Testis (tissue), 2 donors: ENCODE measurements at regions not wholly inside any gene's neighbourhood (a gene's known extent, or its start where the extent isn't known, plus 50 kb on each side); places are given as distances from the start of the nearest gene placed in this dataset.

Experiments
- DNase-seq: peaks from one replicate; pipeline ENCODE4 v3.0.0-alpha.2; 2019
- H3K27ac ChIP-seq, 2 donors: fragments of 200-600 bp; sonication (generic); one replicate each; pipeline ENCODE4 v1.5.1; 2019
- H3K27me3 ChIP-seq: fragments of 200-600 bp; sonication (generic); one replicate; pipeline ENCODE4 v1.5.1; 2019
- H3K36me3 ChIP-seq: fragments of 200-600 bp; sonication (generic); one replicate; pipeline ENCODE4 v1.5.1; 2017; ENCODE audit warnings: low read depth; ENCODE audit errors: missing control alignments
- H3K4me1 ChIP-seq: fragments of 200-600 bp; sonication (generic); one replicate; pipeline ENCODE4 v1.5.1; 2019
- H3K4me3 ChIP-seq, 2 donors: fragments of 200-600 bp; sonication (generic); one replicate each; pipeline ENCODE4 v1.5.1; 2017 to 2019
- H3K9me3 ChIP-seq: fragments of 200-600 bp; sonication (generic); one replicate; pipeline ENCODE4 v1.5.1; 2017
- CTCF ChIP-seq, 3 experiments: fragments of 450-650 bp in 2 of 3; fragments of 200-600 bp in 1 of 3; sonication (generic) in 1 of 3; IDR thresholded peaks; one replicate each; pipeline ENCODE4 v1.5.1; 2016 to 2019; ENCODE audit warnings: antibody characterized with exemption in 3 of 3, mild to moderate bottlenecking in 2 of 3, moderate library complexity in 1 of 3
- POLR2A ChIP-seq: fragments of 450-650 bp; IDR thresholded peaks from one replicate; pipeline ENCODE4 v1.6.1; 2017; ENCODE audit warnings: antibody characterized with exemption, mild to moderate bottlenecking, moderate library complexity
- WGBS, 2 donors: methylation state at CpG; one replicate each; pipeline ENCODE4 v1.1.5; 2018; 5-methylcytosine and 5-hydroxymethylcytosine counted together
- intact Hi-C: fragments of 100-400 bp; cut with DNase I; formaldehyde crosslinking; loops from one replicate; pipeline ENCODE4 v1.15.1; 2023; ENCODE audit warnings: low total_unique reads

- WGBS, 2 donors, result 61% methylated on average over 3 of the region's 3 CpGs
- no peaks in the 10 kb centered on the region for H3K36me3 ChIP-seq
- TF ChIP-seq POLR2A, result no peak
- no peak for TF ChIP-seq CTCF (IDR thresholded peaks at IDR 0.05)
- intact Hi-C loops, result no loop called here
- H3K27me3 ChIP-seq, result no peaks in the 10 kb centered on the region
- DNase-seq, result no peak
- H3K4me1 ChIP-seq, result no peaks in the 10 kb centered on the region
- no peaks in the 10 kb centered on the region for H3K9me3 ChIP-seq
- H3K27ac ChIP-seq, result no peak overlapping the region
- H3K4me3 ChIP-seq, result no peak overlapping the region
Measured at GRCh38 chr6:17225767-17226630, 55.2 kb upstream of the RBM24 start.

- Histone ChIP-seq H3K4me3 (no peak overlapping the region), H3K27me3 (no peaks in the 10 kb centered on the region), H3K36me3 (no peaks in the 10 kb centered on the region), H3K27ac (no peak overlapping the region), H3K9me3 (no peaks in the 10 kb centered on the region), H3K4me1 (no peaks in the 10 kb centered on the region)
- 75 to 83% methylated on average over 2 of the region's 2 CpGs for WGBS, 2 donors
- TF ChIP-seq CTCF (IDR thresholded peaks at IDR 0.05) (no peak), POLR2A (no peak)
- DNase-seq, result no peak
- intact Hi-C loops, result no loop called here
Measured at GRCh38 chr6:17226786-17227233, 54.4 kb upstream of the RBM24 start.

- intact Hi-C loops, result no loop called here
- Histone ChIP-seq H3K4me1 (no peaks in the 10 kb centered on the region), H3K9me3 (no peaks in the 10 kb centered on the region), H3K36me3 (no peaks in the 10 kb centered on the region), H3K27me3 (no peaks in the 10 kb centered on the region), H3K27ac (no peak overlapping the region), H3K4me3 (no peak overlapping the region)
- TF ChIP-seq POLR2A, result no peak
- TF ChIP-seq CTCF (IDR thresholded peaks at IDR 0.05), result no peak
- no peak for DNase-seq
- 90 to 92% methylated on average over 4 of the region's 4 CpGs for WGBS, 2 donors
Measured at GRCh38 chr6:17227403-17227802, 53.8 kb upstream of the RBM24 start.
